BJ (cell line): ENCODE measurements at regions not wholly inside any gene's neighbourhood (a gene's known extent, or its start where the extent isn't known, plus 50 kb on each side); places are given as distances from the start of the nearest gene placed in this dataset.

Source experiments
- CTCF ChIA-PET: fragments of 350-600 bp; formaldehyde crosslinking; extraction: SDS; loops from one replicate; lab custom pipeline; 2021; ENCODE audit warnings: antibody characterized with exemption, inconsistent platforms; lab: Yijun Ruan, JAX
- POLR2A ChIA-PET: fragments of 300-600 bp; sonication (Branson Sonifier 250); formaldehyde crosslinking; extraction: SDS; loops from one replicate; lab custom pipeline; 2021; ENCODE audit warnings: antibody characterized with exemption; lab: Charles Lee
- DNase-seq: peaks from one replicate; pipeline ENCODE4 v3.0.0-alpha.2; 2011; ENCODE audit warnings: low read depth
- H3K27me3 ChIP-seq: 2 replicates; pipeline ENCODE4 v1.6.0; 2011; ENCODE audit warnings: low read length; ENCODE audit not compliant: control insufficient read depth, insufficient read depth
- H3K36me3 ChIP-seq: 2 replicates; pipeline ENCODE4 v1.5.1; 2011; ENCODE audit warnings: low read length; ENCODE audit not compliant: control insufficient read depth, insufficient read depth
- H3K4me3 ChIP-seq: 2 replicates; pipeline ENCODE4 v1.5.1; 2011; ENCODE audit warnings: low read depth, mild to moderate bottlenecking, control low read depth, low read length
- CTCF ChIP-seq: IDR thresholded peaks from 2 replicates; pipeline ENCODE4 v1.5.1; 2011; ENCODE audit warnings: low read depth, mild to moderate bottlenecking, control low read depth, inconsistent platforms, low read length, moderate library complexity; ENCODE audit not compliant: insufficient read depth

- POLR2A ChIA-PET = no interaction called here
- no peak for DNase-seq
- CTCF ChIA-PET = interaction anchor here (0.9 kb wide), 1 partner anchor 13 kb away, joined by 3 read pairs; no protein-coding TSS in a partner anchor
Observed at GRCh38 chr5:112634796-112635195, 102.9 kb upstream of the APC start.

GRCh38 chr5:112635276-112635675, 102.4 kb upstream of the APC start:
- ChIA-PET POLR2A (no interaction called here), CTCF (no interaction called here)
- no peak for TF ChIP-seq CTCF
- H3K27me3 ChIP-seq = no peaks in the 10 kb centered on the region
- H3K36me3 ChIP-seq = no peaks in the 10 kb centered on the region
- DNase-seq = no peak
- no peak overlapping the region for H3K4me3 ChIP-seq

More at GRCh38 chr5:112634796-112635195, 102.9 kb upstream of the APC start:
- H3K36me3 ChIP-seq = no peaks in the 10 kb centered on the region
- TF ChIP-seq CTCF = no peak
- no peaks in the 10 kb centered on the region for H3K27me3 ChIP-seq
- H3K4me3 ChIP-seq = no peak overlapping the region

GRCh38 chr5:112635771-112636731, 101.6 kb upstream of the APC start:
- POLR2A ChIA-PET = no interaction called here
- Histone ChIP-seq H3K4me3 (no peak overlapping the region), H3K36me3 (no peaks in the 10 kb centered on the region), H3K27me3 (no peaks in the 10 kb centered on the region)
- DNase-seq = no peak
- TF ChIP-seq CTCF = no peak
- CTCF ChIA-PET = no interaction called here

GRCh38 chr5:112636751-112637150, 100.9 kb upstream of the APC start:
- Histone ChIP-seq H3K4me3 (no peak overlapping the region), H3K27me3 (no peaks in the 10 kb centered on the region), H3K36me3 (no peaks in the 10 kb centered on the region)
- ChIA-PET CTCF (no interaction called here), POLR2A (no interaction called here)
- no peak for DNase-seq
- no peak for TF ChIP-seq CTCF

- TF ChIP-seq CTCF = no peak
- POLR2A ChIA-PET = no interaction called here
- CTCF ChIA-PET = interaction anchor here (1.1 kb wide), 1 partner anchor 10 kb away, joined by 3 read pairs; no protein-coding TSS in a partner anchor
- H3K4me3 ChIP-seq = no peak overlapping the region
- no peaks in the 10 kb centered on the region for H3K36me3 ChIP-seq
- DNase-seq = no peak
- H3K27me3 ChIP-seq = no peaks in the 10 kb centered on the region
Observed at GRCh38 chr5:112637343-112637742, 100.3 kb upstream of the APC start.
